Left hindlimb (tissue), 1 donor: ENCODE measurements at regions not wholly inside any gene's neighbourhood (a gene's known extent, or its start where the extent isn't known, plus 50 kb on each side); places are given as distances from the start of the nearest gene placed in this dataset.

Experiments
- DNase-seq: peaks from one replicate; pipeline ENCODE4 v3.0.0-alpha.2; 2018

DNA sequence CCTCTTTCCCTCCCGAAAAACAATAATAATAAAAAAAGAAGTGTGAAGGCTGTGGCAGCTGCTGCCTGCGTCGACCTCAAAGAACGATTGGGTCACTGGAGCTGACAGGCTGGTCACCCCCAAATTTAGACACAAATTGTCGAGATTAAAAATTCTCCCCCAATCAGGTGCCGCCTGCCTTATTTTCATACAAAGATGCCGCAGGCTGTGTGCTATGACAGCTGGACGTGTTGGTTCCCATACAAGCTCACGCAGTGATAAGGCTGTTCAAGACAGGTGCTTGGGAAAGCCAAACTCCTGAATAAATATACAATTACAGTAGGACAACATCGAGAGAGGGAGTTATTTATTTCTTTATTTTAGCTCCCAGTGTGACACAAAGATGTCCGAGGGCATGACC, 1041.8 kb downstream of the VRK1 start:
- DNase-seq: no peak

DNA sequence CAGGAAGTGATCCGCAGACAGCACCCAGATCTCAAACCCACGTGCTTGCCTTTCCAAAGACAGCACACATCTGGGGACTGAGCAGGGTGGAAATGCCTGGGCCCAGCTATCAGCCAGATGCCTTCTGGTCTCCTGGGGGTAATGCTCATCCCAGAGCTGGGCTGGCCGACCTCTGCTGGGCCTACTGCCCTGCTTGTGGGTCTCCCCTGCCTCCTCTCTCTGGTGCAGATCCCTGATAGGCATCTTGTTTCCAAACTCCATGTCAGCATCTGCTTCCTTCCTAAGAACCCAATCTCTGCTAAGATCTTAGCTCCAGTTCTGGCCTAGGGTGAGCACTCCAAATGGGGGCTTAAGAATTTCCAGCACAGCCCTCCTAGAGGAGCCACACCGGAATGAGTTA, 1043.0 kb downstream of the VRK1 start:
- DNase-seq: no peak

DNA sequence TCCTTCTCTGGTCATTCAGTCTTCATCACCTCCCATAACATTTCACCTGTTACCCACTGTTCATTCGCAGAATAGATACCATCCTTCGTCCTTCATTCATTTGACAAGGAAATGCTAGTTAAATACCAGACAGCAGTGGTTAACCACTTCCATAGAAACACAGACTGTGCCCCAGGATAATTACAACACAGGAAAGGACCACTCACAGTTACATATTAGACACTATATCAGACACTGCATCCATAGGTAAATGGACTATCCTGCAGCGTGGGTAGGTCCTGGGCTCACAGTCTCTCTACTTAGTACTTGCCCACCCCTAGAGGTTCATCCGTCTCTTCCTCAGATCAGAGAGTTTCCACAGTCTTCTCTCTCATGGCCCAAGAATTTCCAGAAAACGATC, 1044.6 kb downstream of the VRK1 start:
- no peak for DNase-seq

DNA sequence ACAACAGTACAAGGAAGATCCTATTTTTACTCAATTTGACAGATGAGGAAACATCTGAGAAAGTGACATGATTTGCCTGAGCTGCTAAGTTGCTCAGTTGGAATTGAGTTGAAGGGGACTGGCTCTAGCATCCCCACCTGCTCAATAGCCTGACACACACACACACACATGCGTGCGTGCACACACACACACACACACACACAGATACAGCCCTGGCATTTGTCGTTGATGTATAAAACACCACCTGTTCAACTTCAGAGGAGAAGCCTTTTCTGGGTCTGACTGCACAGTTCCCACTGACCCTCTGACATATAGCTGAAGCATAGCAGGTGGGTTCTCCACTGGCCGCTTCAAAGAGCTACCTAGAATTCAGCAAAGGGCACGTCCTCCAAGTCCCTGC, 1045.9 kb downstream of the VRK1 start:
- no peak for DNase-seq

DNA sequence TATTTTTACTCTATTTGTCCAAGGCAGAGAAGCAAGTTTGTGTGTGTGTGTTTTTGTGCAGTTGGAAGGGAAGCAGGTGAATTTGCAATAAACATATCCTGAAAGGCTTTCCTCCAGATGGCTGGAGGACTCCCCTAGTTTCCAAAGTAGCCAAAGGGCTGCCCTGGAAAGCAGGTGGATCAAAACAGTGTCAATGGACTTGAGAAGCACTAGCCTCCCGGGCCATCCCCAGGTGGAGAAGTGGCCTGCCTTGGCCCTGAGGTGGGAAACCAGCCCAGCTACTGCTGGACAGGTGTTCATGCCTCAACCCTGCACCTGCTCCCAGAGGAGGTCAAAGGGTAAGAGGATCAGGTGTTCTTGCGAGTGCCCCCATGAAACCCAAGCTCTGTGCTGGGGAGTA, 1046.9 kb downstream of the VRK1 start:
- DNase-seq: no peak

DNA sequence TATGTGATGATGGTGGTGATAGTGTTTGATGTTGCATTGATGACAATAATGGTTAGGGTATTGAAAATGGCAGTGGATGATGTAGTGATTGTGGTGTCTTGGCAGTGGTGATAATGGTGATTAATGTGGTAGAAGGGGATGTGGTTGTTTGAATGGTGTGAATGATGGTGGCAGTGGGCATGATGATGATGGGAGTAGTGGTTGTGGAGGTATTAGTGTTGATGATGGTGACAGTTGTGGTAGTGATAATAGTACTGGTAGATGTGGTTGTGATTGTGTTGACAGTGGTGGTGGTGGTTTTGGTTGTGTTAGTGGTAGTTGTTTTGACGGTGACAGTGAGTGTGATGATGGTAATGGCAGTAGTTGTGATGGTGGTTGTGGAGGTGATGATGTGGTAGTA, 1049.0 kb downstream of the VRK1 start:
- DNase-seq: no peak

DNA sequence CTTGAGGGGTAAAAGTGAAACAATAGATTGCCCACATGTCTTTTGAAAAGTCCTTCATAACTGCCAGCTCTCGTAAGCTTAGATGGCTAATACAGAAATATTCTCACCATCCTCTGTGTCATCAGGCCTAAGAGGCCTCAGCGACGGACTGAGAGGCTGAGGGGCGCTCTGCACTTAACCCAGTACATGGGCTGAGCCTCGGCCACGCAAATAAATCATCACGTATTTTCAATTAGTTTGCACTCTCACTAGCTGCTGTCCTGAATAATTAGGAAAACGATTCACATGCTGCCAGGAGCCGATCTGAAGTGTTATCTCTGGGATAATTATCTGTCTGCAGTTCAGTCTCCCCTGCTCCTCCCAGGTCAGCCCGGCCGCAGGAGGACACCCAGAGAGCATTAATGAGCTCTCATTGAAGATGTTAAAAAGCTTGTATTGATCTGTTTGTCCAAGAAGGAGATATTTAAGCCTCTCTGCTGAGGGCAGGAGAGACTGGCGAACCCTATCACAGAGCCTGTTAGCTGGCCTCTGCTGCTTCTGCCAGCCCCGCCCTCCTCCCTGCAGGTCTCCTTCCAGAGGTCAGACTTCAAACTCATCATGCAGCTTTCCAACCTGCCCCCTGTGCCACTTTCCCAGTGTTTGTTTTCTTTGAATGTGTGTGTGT, 1051.3 kb downstream of the VRK1 start:
- no peak for DNase-seq

DNA sequence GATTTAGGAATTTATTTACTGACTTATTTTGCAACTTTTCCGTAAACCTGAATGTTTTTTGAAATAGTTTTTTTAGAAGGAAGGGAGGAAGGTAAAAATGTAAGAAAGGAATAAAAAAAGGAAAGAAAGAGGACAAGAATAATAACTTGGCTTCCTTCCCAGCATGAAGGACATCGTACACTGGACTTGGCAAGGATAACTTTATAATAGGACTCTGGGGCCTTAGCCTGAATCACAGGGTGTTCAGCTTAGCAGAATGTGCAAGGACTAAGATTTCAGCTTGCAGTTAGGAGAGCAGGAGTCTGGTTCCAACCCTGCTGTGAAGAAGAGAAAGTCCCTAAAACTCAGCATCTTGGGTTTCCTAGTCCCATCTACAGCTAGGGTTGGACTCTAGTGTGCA, 1053.3 kb downstream of the VRK1 start:
- DNase-seq: no peak

DNA sequence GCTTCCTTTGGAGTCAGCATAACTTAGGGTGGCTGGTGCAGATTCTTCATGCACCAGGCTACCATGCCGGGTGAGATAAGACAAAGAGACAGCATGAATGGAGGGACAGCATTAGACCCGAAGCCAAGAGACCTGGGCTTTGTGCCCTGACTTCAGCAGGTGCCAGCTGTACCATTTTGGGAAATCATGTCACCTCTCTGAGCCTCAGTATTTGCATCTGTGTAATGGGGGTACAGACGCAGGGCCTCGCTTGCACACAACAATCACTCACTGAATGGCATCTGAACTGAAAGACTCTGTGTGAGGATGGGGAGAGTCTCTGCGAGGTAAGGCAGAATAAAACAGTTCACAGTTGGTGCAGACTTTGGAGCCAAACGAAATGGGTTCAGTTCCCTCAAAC, 1053.7 kb downstream of the VRK1 start:
- no peak for DNase-seq

DNA sequence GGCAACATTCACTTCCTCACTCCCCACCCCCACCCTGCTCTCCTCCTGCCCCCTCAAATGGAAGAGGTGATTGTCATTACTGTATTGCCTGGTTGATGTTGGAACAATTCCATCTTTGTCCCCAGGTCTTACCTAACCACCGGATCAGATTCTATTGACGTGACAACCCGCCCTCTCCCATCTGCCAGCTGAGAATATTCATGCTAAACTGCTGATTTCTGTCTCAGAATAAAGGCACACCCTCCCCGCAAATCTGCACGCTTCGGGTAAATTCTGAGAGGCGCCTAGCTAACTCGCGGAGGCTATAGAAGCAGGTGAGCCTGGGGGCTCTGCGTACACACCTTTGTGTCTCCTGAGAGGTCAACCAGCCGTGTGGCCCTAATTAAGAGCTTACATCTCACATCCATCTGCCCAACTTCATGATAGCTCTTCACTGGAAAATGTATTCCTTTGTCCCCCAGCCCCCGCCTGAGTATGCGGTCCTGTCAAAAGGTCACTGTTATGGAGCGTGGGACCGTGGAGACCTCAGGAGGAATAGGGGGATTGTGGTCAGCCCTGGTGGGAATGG, 1054.3 kb downstream of the VRK1 start:
- DNase-seq: no peak

DNA sequence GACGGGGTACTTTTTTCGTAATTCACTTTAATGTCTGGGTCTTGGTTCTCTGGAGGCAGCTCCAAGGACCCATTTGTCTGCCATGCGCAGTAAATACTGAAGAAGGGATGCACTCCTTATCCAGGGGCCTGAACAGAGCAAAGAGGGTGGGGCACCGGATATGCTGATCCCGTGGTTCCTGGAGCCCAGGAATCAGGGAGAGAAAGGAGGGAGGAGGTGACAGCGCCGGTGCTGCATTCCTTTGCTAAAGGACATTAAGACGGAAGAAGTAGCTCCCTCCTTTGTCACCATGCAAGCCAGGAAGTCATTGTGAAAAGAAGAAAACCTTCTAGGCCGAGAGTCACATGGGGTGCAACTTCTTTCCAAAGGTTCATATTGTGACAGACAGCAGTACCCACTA, 1057.7 kb downstream of the VRK1 start:
- DNase-seq: no peak

DNA sequence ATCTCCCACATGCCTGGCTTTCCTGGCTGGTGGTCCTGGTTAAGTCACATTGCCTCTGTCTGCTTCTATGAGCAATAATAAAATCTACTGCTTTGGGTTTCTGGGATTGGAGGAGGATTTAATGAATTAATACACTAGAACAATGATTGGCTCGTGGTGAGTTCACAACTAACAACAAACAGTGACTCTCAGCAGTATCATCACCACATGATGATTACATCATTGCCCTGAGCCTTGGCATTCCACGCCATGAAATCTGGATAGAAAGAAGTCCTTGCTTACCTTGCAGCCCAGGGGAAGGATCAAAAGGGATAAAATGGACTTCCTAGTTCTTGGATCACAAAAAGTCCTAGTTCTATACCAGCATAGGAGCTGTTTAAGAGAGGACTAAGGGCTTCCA, 1069.0 kb downstream of the VRK1 start:
- DNase-seq: no peak

DNA sequence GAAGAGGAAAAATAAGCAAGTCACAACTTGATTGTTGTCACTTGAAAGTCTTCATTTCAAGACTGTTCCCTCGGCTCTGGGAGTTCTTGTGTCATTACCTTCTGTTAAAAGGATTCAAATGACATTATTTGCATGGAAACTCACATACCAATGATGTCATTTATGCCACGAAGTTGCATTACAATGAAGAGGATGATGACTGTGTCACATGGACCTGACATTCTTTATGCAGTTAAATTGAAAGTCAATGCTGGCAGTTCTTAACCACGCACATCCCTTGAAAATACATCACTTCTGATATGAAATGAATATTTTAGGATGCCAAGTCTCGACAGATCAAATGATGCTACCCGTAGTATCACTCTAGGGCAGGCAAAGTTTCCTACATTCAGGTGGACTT, 1069.5 kb downstream of the VRK1 start:
- DNase-seq: no peak

DNA sequence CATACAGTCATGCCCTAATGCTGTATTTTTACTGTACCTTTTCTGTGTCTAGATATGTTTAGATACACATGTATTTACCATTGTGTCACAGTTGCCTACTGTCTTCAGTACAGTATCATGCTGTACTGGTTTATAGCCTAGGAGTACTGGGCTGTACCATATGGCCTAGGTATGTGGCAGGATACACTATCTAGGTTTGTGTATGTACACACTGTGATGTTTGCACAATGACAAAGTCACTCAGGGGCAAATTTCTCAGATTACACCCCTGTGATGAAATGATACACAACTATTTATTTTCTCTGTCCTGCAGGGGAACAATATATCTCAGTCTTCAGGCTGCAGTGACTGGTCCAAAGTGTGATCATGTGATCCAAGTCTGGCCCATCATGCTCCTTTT, 1076.1 kb downstream of the VRK1 start:
- DNase-seq: no peak

DNA sequence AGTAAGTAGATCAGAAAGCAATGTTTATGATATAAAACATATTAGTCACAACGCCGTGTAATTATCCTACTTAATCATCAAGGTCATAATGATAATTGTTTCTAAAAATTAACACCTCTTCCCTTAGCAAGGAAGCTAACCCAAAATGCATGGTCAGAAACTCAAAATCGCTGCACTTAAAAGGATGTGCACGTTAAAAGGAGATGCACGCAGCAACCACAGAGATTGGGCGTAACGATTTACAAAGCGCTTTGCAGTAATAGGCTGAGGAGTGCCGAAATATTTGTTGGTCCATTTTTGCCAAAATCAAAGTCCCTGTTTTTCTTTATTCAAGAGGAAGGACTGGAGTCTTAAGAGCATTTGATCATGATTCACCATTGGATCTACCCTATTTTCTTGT, 1077.2 kb downstream of the VRK1 start:
- no peak for DNase-seq

DNA sequence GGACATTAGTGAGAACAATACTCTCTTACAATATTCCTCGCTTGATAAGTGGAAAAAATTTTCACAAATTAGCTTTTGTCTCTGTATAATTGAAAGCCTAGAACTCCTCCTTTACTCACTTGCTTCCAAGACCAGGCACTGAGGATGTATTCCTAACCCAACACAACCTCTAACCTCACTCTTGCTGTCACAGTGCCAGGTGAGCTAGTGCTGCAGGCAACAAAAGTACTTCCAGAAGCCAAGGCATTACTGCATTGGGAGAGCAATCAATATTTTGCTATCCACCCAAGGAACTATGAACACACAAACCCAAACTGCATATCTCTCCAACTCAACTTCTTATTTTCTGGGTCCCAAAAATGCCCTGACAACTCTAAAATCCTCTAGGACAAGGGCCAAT, 1081.0 kb downstream of the VRK1 start:
- DNase-seq: no peak

DNA sequence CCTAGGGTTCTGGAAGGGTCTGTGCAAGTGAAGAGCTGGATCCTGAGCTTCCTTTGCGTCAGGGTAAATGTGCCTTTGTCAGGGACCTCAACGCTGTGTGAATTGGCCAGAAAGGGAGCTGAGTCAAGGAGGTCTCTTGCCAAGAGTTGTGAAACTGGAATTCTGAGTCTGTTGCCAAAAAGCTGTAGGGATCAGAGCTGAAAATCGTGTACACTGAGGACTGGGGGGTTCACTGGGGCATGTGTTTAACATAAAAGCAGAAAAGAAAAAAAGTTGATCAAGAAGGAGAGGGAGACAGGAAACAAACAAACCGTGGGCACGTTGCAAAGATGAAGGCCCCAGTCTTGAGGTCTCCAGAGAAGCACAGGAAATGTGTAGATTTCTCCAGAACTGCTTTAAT, 1081.5 kb downstream of the VRK1 start:
- DNase-seq: peak; percentile 53

DNA sequence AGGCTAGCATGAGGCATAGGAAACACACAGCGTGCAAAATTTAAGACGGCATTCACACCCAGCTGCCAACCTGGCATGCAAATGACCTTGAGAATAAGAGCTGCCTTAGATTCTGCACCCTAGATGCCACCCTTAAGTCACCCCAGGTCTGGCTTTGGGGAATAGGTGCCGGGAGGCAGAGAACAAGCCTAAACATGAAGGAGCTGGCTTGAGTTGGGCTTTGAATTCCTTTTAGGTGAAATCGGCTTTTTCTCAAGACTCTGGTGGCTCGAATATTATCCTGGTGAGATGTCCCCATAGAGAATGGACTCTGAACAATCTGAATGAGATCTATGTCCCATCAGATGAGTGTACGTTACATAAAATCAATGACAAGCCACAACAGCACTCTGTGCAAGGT, 1090.5 kb downstream of the VRK1 start:
- no peak for DNase-seq

DNA sequence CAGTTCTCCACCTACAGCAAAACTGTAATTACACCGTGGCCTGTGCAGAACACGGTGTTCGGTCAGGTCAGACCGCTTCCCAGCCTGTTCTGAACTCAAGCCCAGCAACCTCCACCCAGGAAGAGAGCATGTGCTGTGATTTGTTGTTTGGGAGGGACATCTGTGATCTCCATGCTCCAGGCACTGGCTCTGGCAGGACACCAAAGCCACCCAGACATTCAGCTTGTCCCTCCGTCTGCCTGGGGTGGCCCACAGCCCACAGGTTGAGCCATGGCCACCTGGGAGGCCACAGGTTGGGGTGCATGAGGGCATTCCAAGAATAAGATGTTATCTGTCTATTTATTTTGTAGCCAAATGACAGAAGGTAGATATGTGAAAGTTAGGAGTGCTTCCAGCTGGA, 1091.1 kb downstream of the VRK1 start:
- no peak for DNase-seq

DNA sequence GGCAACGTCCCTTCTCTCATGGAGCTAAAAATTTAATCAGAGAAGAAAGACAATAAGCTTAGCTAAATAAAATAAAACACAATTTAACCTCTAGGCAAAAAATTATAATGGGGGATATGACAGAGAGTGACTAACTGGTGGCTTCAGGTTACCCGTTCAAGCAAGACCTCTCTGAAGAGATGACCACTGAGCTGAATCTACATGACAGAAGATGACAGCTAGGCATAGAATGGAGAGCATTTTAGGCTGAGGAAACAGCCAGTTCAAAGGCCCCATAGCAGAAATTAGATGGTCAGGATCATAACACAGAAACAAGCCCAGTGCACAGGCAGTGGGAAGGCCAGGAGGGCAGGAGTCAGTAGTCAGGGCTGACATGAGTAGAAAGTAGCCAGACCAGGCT, 1094.3 kb downstream of the VRK1 start:
- no peak for DNase-seq

DNA sequence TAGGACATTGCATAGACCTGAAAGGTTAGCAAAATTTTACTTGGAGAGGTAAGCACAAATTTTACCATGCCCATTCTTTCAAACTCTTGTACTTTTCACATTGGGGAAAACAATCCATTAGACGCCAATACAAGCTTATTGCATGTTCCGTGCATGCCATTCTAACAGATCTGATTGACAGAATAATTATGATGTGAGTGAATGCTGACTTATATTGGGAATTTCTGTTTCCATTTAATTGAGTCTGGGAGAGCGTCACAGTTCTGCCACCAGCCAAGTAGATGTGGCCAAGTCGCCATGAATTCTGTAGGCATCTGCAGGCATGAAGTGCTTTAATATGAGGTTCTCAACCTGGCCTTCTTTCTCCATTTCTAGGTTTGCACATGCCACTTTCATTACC, 1097.4 kb downstream of the VRK1 start:
- DNase-seq: no peak

DNA sequence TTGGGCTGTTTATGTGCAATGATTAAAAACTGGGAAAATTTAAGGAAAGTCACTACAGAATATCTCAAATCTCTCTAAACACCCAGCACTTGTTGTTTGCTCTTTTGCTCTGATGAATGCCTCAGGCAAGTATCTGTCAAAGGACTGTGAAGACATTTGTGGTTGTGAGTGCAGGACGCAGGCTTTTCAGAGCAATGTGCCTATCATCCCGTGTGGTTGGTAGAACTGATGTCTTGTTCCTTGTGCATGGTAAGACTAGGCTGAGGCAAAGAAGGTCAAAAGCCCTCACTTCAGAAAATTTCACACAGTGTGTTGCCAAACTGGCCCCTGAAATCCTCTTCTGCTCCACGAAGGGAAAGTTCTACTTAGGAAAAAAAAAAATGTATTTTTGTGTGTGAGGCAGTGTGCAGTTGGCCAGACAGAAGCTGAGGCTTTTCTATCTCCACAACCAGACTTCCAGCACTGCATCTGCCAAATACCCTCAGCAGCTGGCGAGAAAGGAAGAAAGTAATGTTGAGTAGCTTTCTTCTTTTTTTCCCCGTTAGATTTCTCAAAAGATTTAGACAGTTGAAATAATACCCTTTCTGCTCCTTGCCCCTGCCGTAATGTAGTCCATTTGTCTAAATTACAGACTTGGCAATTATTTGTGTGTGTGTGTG, 1103.1 kb downstream of the VRK1 start:
- no peak for DNase-seq

DNA sequence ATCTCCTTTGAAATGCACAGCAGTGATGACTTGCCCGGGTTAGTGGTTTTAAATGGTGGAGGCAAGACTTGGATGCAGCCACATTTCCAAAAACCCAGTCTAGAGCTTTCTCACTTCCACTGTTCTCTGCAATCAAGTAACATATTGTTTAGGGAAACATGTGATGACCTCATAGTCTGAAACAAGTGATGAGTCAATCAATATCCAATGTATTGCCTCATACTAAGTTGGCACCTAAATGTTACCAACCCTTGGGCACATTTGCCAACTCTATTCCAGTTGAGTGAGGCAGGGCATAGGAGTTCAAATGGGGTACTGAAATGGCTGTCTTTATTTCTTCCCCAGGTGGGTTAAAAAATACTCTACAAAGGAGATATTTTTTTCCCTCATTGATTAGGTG, 1105.4 kb downstream of the VRK1 start:
- DNase-seq: no peak

DNA sequence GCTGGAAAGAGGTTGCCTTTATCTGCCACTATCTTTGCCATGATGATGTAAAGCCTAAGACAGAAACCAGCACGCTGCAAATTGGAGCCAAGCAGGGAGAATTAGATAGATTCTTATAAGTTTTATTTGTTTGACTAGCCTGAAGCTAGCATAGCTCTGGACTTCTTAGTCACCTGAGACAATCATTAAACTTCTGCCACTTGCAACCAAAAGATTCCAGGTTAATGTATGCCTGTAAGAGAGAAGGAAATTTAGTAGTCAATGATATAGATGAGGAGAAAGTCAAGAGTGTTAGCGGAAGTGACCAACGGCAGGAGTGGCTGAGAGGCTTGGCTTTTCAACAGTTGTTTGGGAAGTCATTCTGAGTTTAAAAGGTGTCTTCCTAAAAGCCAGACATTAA, 1106.6 kb downstream of the VRK1 start:
- no peak for DNase-seq

DNA sequence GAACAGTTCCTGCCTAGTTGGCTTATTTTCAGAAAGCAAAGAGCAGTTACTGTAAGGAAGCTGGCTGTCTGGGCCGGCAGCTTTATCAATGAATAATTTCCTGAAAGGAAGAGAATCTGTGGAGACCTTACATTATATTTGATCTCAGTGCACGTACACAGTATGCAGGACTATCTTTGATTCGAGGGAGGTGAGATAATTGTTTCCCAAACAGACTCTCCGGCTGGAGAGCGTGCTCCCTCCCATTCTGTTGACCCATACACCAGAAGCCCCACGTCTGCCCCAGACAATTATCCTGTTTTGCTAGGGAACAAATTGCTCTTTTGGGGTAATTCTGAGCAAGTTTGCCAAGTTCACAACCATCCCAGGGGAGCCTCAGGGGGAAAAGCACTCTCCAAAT, 1115.0 kb downstream of the VRK1 start:
- no peak for DNase-seq
